Activated CD8-positive, alpha-beta T cell treated with anti-CD3 and anti-CD28 coated beads for 36 hours (primary cell): ENCODE measurements at regions not wholly inside any gene's neighbourhood (a gene's known extent, or its start where the extent isn't known, plus 50 kb on each side); places are given as distances from the start of the nearest gene placed in this dataset.

Source experiments
- ATAC-seq: fragments of 200-7000 bp; cut with Tn5 transposase; one replicate; pipeline ENCODE4 v1.10.0; 2021; ENCODE audit warnings: mild to moderate bottlenecking, moderate library complexity
- CTCF ChIA-PET: fragments of 350-600 bp; sonication (Branson Sonifier 250); formaldehyde crosslinking; loops from one replicate; lab custom pipeline; 2021; ENCODE audit warnings: antibody characterized with exemption; lab: Charles Lee
- POLR2A ChIA-PET: fragments of 350-600 bp; sonication (Branson Sonifier 250); formaldehyde crosslinking; loops from one replicate; lab custom pipeline; 2021; ENCODE audit warnings: antibody characterized with exemption; lab: Charles Lee
- DNase-seq: peaks from one replicate; pipeline ENCODE4 v3.0.0-alpha.2; 2020
- H3K27ac Mint-ChIP-seq: one replicate; pipeline ENCODE4 v1.8.0; 2021; ENCODE audit warnings: mild to moderate bottlenecking, mixed read lengths
- H3K27me3 Mint-ChIP-seq: one replicate; pipeline ENCODE4 v1.8.0; 2021; ENCODE audit warnings: mixed read lengths
- H3K36me3 Mint-ChIP-seq: one replicate; pipeline ENCODE4 v1.8.0; 2021; ENCODE audit warnings: low read depth, mixed read lengths
- H3K4me1 Mint-ChIP-seq: one replicate; pipeline ENCODE4 v1.8.0; 2021; ENCODE audit warnings: low read depth, mixed read lengths
- H3K4me3 Mint-ChIP-seq: one replicate; pipeline ENCODE4 v1.8.0; 2021; ENCODE audit warnings: mild to moderate bottlenecking, moderate library complexity, mixed read lengths
- H3K9me3 Mint-ChIP-seq: one replicate; pipeline ENCODE4 v1.8.0; 2021; ENCODE audit warnings: mixed read lengths
- CTCF ChIP-seq: fragments of 200-600 bp; IDR thresholded peaks from one replicate; pipeline ENCODE4 v1.8.0; 2022; ENCODE audit warnings: antibody characterized with exemption, mild to moderate bottlenecking
- intact Hi-C: fragments of 100-400 bp; cut with micrococcal nuclease; formaldehyde crosslinking; loops from one replicate; pipeline ENCODE4 v1.10.0; 2022

- ChIA-PET POLR2A (interaction anchor here (0.6 kb wide), 1 partner anchor 53 kb away, joined by 3 read pairs; no protein-coding TSS in a partner anchor), CTCF (no interaction called here)
- Mint-ChIP-seq H3K27ac (no peak overlapping the region), H3K27me3 (peaks cover 1% of the 10 kb centered on the region), H3K4me3 (no peak overlapping the region), H3K9me3 (peaks cover 6% of the 10 kb centered on the region), H3K4me1 (no peaks in the 10 kb centered on the region), H3K36me3 (peaks cover 1% of the 10 kb centered on the region)
- DNase-seq (no peak), ATAC-seq (no peak)
- no peak for TF ChIP-seq CTCF
- intact Hi-C loops: no loop called here
These were observed 287.2 kb downstream of the SHQ1 start for GRCh38 chr3:72560846-72561675.

GRCh38 chr3:72559385-72559784, 288.9 kb downstream of the SHQ1 start:
- intact Hi-C loops: no loop called here
- Mint-ChIP-seq H3K27me3 (peaks cover 1% of the 10 kb centered on the region), H3K27ac (no peak overlapping the region)

GRCh38 chr3:72558001-72558400, 290.2 kb downstream of the SHQ1 start:
- Mint-ChIP-seq H3K27me3 (peaks cover 1% of the 10 kb centered on the region), H3K36me3 (peaks cover 1% of the 10 kb centered on the region), H3K9me3 (peaks cover 6% of the 10 kb centered on the region), H3K27ac (no peak overlapping the region), H3K4me1 (no peaks in the 10 kb centered on the region), H3K4me3 (no peak overlapping the region)
- POLR2A ChIA-PET: no interaction called here
- ATAC-seq (no peak), DNase-seq (no peak)
- no peak for TF ChIP-seq CTCF
- intact Hi-C loops: no loop called here
- CTCF ChIA-PET: no interaction called here

More at GRCh38 chr3:72559385-72559784, 288.9 kb downstream of the SHQ1 start:
- no peak overlapping the region for H3K4me3 Mint-ChIP-seq
- CTCF ChIA-PET: no interaction called here
- TF ChIP-seq CTCF: no peak
- peaks cover 1% of the 10 kb centered on the region for H3K36me3 Mint-ChIP-seq
- H3K4me1 Mint-ChIP-seq: no peaks in the 10 kb centered on the region
- DNase-seq: no peak
- H3K9me3 Mint-ChIP-seq: peaks cover 6% of the 10 kb centered on the region
- POLR2A ChIA-PET: interaction anchor here (1.0 kb wide), 1 partner anchor 32 kb away, joined by 3 read pairs; no protein-coding TSS in a partner anchor
- ATAC-seq: no peak

GRCh38 chr3:72555714-72556113, 292.5 kb downstream of the SHQ1 start:
- CTCF ChIA-PET: no interaction called here
- intact Hi-C loops: no loop called here
- no peak for ATAC-seq
- peaks cover 1% of the 10 kb centered on the region for H3K36me3 Mint-ChIP-seq
- H3K9me3 Mint-ChIP-seq: peaks cover 3% of the 10 kb centered on the region
- no peak for TF ChIP-seq CTCF
- no peak overlapping the region for H3K4me3 Mint-ChIP-seq
- peaks cover under 1% of the 10 kb centered on the region for H3K4me1 Mint-ChIP-seq
- peaks cover 1% of the 10 kb centered on the region for H3K27me3 Mint-ChIP-seq
- no peak overlapping the region for H3K27ac Mint-ChIP-seq
- POLR2A ChIA-PET: no interaction called here
- DNase-seq: no peak

- no peak overlapping the region for H3K27ac Mint-ChIP-seq
- no peak overlapping the region for H3K4me3 Mint-ChIP-seq
- H3K27me3 Mint-ChIP-seq: peaks cover 1% of the 10 kb centered on the region
- ChIA-PET POLR2A (no interaction called here), CTCF (no interaction called here)
- DNase-seq (no peak), ATAC-seq (no peak)
- H3K9me3 Mint-ChIP-seq: peaks cover 3% of the 10 kb centered on the region
- intact Hi-C loops: no loop called here
- peaks cover 11% of the 10 kb centered on the region for H3K4me1 Mint-ChIP-seq
- H3K36me3 Mint-ChIP-seq: peaks cover 1% of the 10 kb centered on the region
- no peak for TF ChIP-seq CTCF
These were observed 293.6 kb downstream of the SHQ1 start for GRCh38 chr3:72554689-72555088.
